Right atrium auricular region (tissue), 2 donors: ENCODE measurements at regions not wholly inside any gene's neighbourhood (a gene's known extent, or its start where the extent isn't known, plus 50 kb on each side); places are given as distances from the start of the nearest gene placed in this dataset.

Experiments
- DNase-seq: peaks from one replicate; pipeline ENCODE4 v3.0.0-alpha.2; 2019; ENCODE audit warnings: low spot score
- H3K27ac ChIP-seq, 2 donors: fragments of 200-600 bp; sonication (generic); 1 replicate in 1 of 2; 2 replicates in 1 of 2; pipeline ENCODE4 v1.5.1; 2016 to 2019
- H3K27me3 ChIP-seq, 2 donors: fragments of 200-600 bp; sonication (generic); one replicate each; pipeline versions ENCODE4 v1.5.1 to v1.6.0; 2017 to 2019
- H3K36me3 ChIP-seq: fragments of 200-600 bp; sonication (generic); one replicate; pipeline ENCODE4 v1.5.1; 2016
- H3K4me1 ChIP-seq, 2 donors: fragments of 200-600 bp; sonication (generic); one replicate each; pipeline versions ENCODE4 v1.5.1 to v1.6.0; 2017 to 2019
- H3K4me3 ChIP-seq, 2 donors: fragments of 200-600 bp; sonication (generic); 1 replicate in 1 of 2; 2 replicates in 1 of 2; pipeline ENCODE4 v1.5.1; 2017 to 2019; ENCODE audit warnings: mild to moderate bottlenecking in 1 of 2, moderate library complexity in 1 of 2
- H3K9me3 ChIP-seq, 2 donors: fragments of 200-600 bp; sonication (generic); one replicate each; pipeline ENCODE4 v1.5.1; 2019
- TF ChIP-seq, protein P1 (sequence below), 2 donors: fragments of 200-600 bp; sonication (generic); IDR thresholded peaks; one replicate each; pipeline ENCODE4 v1.5.1; 2019; ENCODE audit warnings: antibody characterized with exemption in 2 of 2

DNA sequence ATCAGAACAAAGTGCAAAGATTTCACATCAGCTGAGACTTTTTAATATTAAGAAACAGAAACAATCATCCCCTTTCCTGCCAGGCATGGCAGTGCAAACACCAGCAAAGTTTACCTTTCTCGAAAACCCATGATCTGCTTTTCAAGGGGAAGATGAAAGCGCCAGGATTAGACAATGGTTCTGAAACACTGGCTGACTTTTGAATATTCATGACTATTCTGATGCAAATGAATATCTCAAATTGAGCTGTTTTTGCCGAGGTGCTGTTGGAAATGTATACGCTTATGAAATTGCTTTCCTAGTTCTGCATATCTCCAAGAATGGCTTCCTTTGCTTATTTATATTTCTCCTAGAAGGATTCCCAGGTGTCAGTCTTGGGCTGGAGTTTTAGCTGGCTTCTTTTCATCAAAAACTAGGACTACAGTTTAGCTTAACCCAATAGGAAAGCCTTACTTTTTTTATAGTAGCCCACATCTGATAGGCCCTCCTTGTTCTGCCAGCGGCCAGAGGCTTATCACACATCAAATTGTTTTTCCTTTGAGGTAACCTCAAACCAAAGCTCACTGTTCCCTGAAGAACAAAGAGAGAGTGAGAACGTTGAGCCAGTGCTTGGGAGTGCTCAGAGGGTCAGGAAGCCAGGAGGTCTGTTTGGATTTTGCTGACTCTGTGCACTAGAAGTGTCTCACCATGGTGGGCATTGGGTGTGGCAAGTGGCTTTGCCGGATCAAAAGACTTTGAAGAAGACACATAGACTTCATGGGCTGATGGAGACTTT, 74.0 kb upstream of the PLCL2 start:
- H3K36me3 ChIP-seq, result no peaks in the 10 kb centered on the region
- no peak overlapping the region for H3K27ac ChIP-seq
- no peak for DNase-seq
- H3K9me3 ChIP-seq, result no peaks in the 10 kb centered on the region
- TF ChIP-seq, protein P1, sequence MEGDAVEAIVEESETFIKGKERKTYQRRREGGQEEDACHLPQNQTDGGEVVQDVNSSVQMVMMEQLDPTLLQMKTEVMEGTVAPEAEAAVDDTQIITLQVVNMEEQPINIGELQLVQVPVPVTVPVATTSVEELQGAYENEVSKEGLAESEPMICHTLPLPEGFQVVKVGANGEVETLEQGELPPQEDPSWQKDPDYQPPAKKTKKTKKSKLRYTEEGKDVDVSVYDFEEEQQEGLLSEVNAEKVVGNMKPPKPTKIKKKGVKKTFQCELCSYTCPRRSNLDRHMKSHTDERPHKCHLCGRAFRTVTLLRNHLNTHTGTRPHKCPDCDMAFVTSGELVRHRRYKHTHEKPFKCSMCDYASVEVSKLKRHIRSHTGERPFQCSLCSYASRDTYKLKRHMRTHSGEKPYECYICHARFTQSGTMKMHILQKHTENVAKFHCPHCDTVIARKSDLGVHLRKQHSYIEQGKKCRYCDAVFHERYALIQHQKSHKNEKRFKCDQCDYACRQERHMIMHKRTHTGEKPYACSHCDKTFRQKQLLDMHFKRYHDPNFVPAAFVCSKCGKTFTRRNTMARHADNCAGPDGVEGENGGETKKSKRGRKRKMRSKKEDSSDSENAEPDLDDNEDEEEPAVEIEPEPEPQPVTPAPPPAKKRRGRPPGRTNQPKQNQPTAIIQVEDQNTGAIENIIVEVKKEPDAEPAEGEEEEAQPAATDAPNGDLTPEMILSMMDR (IDR thresholded peaks at IDR 0.05), result no peak
- no peak overlapping the region for H3K4me3 ChIP-seq
- H3K4me1 ChIP-seq, result peaks cover 0 to 15% of the 10 kb centered on the region in 2 donors
- H3K27me3 ChIP-seq, result no peaks in the 10 kb centered on the region

DNA sequence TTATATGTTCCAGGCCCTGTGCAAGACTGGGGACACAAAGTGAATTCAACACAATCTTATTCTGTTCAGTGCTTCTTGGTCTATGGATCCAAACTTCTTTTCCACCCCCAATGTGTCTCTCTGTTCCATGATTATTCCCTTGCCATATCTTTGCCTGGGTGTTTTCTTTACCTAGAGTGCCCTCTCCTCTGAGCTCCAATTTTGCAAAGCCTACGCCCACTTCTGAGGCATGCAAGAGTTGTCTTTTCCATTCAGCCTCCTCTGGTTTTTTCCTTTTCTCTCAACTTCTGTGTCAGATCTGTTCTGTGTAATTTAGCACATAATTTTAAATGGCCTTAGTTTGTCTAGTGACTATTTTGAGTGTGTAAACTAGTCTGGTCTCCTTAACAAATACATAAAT, 72.8 kb upstream of the PLCL2 start:
- Histone ChIP-seq H3K4me1 (peaks cover 0 to 15% of the 10 kb centered on the region in 2 donors), H3K27ac (no peak overlapping the region), H3K27me3 (no peaks in the 10 kb centered on the region), H3K9me3 (no peaks in the 10 kb centered on the region), H3K36me3 (no peaks in the 10 kb centered on the region), H3K4me3 (no peak overlapping the region)
- TF ChIP-seq, protein P1 (IDR thresholded peaks at IDR 0.05), result no peak
- no peak for DNase-seq

DNA sequence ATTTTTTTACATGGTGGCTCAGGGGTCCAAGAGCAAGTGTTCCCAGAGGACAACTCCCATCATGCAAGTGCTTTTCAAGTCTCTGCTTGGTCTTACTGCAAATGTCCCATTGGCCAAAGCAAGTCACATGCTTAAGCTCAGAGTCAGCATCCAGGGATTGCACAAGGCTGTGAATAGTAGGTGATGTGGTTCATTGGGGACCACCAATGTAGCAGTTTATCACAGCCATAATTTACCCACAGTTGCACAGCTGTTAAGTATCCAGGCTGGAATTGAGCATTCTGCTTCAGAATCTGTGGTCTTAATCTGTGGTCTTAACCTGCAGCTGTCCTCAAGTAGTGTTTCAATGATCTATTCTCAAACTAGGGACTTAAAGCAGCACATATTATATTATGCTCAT, 71.4 kb upstream of the PLCL2 start:
- H3K36me3 ChIP-seq, result no peaks in the 10 kb centered on the region
- no peak overlapping the region for H3K27ac ChIP-seq
- H3K27me3 ChIP-seq, result no peaks in the 10 kb centered on the region
- TF ChIP-seq, protein P1 (IDR thresholded peaks at IDR 0.05), result no peak
- peaks cover 0 to 10% of the 10 kb centered on the region in 2 donors for H3K4me1 ChIP-seq
- DNase-seq, result no peak
- H3K4me3 ChIP-seq, result no peak overlapping the region
- no peaks in the 10 kb centered on the region for H3K9me3 ChIP-seq

DNA sequence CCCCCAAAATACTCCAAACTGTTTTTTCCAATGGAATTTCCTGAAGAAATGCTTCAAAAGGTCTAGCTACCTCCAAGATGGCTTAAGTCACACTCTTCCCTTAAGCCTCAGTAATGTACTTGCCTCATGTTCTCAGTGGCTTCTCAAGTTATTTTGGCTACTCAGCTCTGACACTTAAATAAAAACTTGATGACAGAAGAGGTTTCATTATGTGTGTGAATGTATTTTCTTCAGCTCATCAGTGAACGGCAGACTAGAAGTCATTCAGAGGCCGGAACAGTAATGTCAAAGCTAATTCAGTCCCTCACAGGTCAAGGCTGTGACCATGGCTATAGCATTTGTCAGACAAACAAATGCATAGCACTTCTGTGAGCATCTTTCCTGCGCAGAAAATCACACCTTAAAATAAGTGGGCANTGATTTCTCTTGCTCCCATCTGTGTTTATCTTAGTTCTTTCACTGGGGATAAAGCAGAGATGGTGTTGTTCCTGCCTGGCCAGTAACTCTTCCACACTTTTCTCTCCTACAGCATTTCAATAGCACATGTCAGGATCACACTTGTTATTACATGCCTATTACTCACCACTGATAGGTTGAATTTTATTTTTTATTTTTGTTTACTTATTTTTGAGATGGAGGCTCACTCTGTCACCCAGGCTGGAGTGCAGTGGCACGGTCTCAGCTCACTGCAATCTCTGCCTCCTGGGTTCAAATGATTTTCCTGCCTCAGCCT, 68.5 kb upstream of the PLCL2 start:
- Histone ChIP-seq H3K4me3 (no peak overlapping the region), H3K36me3 (no peaks in the 10 kb centered on the region), H3K4me1 (no peaks in the 10 kb centered on the region), H3K9me3 (no peaks in the 10 kb centered on the region), H3K27ac (no peak overlapping the region), H3K27me3 (no peaks in the 10 kb centered on the region)
- TF ChIP-seq, protein P1 (IDR thresholded peaks at IDR 0.05), result no peak
- no peak for DNase-seq

DNA sequence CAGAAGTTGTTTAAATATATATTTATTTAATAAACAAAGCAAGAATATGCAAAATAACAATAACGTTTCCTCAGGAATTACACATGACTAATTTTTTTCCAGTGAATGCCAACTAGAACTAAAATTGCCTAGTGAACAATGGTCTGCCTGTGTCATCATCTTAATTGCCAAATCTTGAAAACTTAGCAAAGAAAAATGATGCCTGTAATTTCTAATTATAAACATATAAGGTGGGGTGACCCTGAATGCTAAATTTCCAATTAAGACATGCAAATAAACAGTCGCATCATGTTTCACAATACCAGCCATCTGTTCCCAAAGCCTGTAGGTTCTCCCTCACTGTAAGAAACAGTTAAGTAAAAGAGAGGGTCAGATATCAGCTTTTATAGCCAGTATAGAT, 67.6 kb upstream of the PLCL2 start:
- Histone ChIP-seq H3K27ac (no peak overlapping the region), H3K4me1 (no peaks in the 10 kb centered on the region), H3K36me3 (no peaks in the 10 kb centered on the region), H3K4me3 (no peak overlapping the region), H3K27me3 (no peaks in the 10 kb centered on the region), H3K9me3 (no peaks in the 10 kb centered on the region)
- DNase-seq, result no peak
- TF ChIP-seq, protein P1 (IDR thresholded peaks at IDR 0.05), result no peak
